Liver (tissue), 3 donors: ENCODE measurements at regions not wholly inside any gene's neighbourhood (a gene's known extent, or its start where the extent isn't known, plus 50 kb on each side); places are given as distances from the start of the nearest gene placed in this dataset.

Experiments
- TAF1 ChIP-seq: conservative IDR thresholded peaks from 2 replicates; pipeline ENCODE4 v1.6.1; 2016; ENCODE audit warnings: antibody characterized with exemption, mild to moderate bottlenecking
- TF ChIP-seq, protein P1 (sequence below): fragments of 150-350 bp; IDR thresholded peaks from 2 replicates; pipeline ENCODE4 v1.5.1; 2017; ENCODE audit warnings: improper control_type of control experiment, low read depth, low read length; ENCODE audit not compliant: missing input control
- TF ChIP-seq, protein P2 (sequence below): IDR thresholded peaks from 2 replicates; pipeline ENCODE4 v1.6.1; 2016; ENCODE audit warnings: antibody characterized with exemption
- TF ChIP-seq, protein P3 (sequence below): IDR thresholded peaks from 2 replicates; pipeline ENCODE4 v1.6.1; 2016; ENCODE audit warnings: antibody characterized with exemption
- TF ChIP-seq, protein P4 (sequence below): IDR thresholded peaks from 2 replicates; pipeline ENCODE4 v1.6.1; 2016; ENCODE audit warnings: antibody characterized with exemption
- TF ChIP-seq, protein P5 (sequence below): IDR thresholded peaks from 2 replicates; pipeline ENCODE4 v1.6.1; 2016; ENCODE audit warnings: antibody characterized with exemption, mild to moderate bottlenecking
- donor health status: healthy.
- donor health status: healthy.

DNA sequence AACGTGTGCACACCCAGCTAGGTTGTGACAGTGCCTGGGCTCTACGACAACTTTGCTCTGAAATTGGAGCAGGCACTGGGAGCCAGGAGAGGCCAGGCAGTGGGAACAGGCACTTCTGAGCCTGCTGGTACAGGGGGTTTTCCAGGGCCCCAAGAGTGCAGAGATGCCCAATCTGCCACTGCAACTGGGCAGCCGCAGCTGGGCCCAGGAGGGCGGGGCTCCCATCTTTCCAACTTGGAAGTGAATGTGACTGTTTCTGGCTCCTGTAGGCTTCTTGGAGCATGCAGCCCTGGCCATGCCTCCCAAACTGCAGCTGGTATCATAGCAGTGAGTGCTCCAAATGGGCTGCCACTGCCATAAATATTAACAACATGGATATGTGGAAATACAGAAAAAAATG is 465.1 kb upstream of the PABPC4L start:
- TF ChIP-seq, protein P1, sequence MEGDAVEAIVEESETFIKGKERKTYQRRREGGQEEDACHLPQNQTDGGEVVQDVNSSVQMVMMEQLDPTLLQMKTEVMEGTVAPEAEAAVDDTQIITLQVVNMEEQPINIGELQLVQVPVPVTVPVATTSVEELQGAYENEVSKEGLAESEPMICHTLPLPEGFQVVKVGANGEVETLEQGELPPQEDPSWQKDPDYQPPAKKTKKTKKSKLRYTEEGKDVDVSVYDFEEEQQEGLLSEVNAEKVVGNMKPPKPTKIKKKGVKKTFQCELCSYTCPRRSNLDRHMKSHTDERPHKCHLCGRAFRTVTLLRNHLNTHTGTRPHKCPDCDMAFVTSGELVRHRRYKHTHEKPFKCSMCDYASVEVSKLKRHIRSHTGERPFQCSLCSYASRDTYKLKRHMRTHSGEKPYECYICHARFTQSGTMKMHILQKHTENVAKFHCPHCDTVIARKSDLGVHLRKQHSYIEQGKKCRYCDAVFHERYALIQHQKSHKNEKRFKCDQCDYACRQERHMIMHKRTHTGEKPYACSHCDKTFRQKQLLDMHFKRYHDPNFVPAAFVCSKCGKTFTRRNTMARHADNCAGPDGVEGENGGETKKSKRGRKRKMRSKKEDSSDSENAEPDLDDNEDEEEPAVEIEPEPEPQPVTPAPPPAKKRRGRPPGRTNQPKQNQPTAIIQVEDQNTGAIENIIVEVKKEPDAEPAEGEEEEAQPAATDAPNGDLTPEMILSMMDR, result no peak
- TF ChIP-seq, protein P2, sequence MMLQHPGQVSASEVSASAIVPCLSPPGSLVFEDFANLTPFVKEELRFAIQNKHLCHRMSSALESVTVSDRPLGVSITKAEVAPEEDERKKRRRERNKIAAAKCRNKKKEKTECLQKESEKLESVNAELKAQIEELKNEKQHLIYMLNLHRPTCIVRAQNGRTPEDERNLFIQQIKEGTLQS, result no peak
- TF ChIP-seq, protein P3, sequence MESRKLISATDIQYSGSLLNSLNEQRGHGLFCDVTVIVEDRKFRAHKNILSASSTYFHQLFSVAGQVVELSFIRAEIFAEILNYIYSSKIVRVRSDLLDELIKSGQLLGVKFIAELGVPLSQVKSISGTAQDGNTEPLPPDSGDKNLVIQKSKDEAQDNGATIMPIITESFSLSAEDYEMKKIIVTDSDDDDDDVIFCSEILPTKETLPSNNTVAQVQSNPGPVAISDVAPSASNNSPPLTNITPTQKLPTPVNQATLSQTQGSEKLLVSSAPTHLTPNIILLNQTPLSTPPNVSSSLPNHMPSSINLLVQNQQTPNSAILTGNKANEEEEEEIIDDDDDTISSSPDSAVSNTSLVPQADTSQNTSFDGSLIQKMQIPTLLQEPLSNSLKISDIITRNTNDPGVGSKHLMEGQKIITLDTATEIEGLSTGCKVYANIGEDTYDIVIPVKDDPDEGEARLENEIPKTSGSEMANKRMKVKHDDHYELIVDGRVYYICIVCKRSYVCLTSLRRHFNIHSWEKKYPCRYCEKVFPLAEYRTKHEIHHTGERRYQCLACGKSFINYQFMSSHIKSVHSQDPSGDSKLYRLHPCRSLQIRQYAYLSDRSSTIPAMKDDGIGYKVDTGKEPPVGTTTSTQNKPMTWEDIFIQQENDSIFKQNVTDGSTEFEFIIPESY, result no peak
- TF ChIP-seq, protein P4, sequence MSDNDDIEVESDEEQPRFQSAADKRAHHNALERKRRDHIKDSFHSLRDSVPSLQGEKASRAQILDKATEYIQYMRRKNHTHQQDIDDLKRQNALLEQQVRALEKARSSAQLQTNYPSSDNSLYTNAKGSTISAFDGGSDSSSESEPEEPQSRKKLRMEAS, result no peak
- TF ChIP-seq, protein P5, sequence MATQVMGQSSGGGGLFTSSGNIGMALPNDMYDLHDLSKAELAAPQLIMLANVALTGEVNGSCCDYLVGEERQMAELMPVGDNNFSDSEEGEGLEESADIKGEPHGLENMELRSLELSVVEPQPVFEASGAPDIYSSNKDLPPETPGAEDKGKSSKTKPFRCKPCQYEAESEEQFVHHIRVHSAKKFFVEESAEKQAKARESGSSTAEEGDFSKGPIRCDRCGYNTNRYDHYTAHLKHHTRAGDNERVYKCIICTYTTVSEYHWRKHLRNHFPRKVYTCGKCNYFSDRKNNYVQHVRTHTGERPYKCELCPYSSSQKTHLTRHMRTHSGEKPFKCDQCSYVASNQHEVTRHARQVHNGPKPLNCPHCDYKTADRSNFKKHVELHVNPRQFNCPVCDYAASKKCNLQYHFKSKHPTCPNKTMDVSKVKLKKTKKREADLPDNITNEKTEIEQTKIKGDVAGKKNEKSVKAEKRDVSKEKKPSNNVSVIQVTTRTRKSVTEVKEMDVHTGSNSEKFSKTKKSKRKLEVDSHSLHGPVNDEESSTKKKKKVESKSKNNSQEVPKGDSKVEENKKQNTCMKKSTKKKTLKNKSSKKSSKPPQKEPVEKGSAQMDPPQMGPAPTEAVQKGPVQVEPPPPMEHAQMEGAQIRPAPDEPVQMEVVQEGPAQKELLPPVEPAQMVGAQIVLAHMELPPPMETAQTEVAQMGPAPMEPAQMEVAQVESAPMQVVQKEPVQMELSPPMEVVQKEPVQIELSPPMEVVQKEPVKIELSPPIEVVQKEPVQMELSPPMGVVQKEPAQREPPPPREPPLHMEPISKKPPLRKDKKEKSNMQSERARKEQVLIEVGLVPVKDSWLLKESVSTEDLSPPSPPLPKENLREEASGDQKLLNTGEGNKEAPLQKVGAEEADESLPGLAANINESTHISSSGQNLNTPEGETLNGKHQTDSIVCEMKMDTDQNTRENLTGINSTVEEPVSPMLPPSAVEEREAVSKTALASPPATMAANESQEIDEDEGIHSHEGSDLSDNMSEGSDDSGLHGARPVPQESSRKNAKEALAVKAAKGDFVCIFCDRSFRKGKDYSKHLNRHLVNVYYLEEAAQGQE, result no peak
- no peak for TF ChIP-seq TAF1
